ENCODE measurements at regions not wholly inside any gene's neighbourhood (a gene's known extent, or its start where the extent isn't known, plus 50 kb on each side); places are given as distances from the start of the nearest gene placed in this dataset.

GRCh38 chr6:169981568-169981967, 230.1 kb downstream of the ERMARD start:
- TF ChIP-seq POLR2A (IDR thresholded peaks at IDR 0.05) (no peak), CTCF (IDR thresholded peaks at IDR 0.05) (no peak)
